HG03520 (cell line): ENCODE measurements at regions not wholly inside any gene's neighbourhood (a gene's known extent, or its start where the extent isn't known, plus 50 kb on each side); places are given as distances from the start of the nearest gene placed in this dataset.

Experiments used
- ATAC-seq: cut with Tn5 transposase; IDR thresholded peaks from one replicate; pipeline ENCODE4 v1.9.1; 2021; ENCODE audit warnings: mild to moderate bottlenecking, moderate library complexity; ENCODE audit not compliant: unreplicated experiment

DNA sequence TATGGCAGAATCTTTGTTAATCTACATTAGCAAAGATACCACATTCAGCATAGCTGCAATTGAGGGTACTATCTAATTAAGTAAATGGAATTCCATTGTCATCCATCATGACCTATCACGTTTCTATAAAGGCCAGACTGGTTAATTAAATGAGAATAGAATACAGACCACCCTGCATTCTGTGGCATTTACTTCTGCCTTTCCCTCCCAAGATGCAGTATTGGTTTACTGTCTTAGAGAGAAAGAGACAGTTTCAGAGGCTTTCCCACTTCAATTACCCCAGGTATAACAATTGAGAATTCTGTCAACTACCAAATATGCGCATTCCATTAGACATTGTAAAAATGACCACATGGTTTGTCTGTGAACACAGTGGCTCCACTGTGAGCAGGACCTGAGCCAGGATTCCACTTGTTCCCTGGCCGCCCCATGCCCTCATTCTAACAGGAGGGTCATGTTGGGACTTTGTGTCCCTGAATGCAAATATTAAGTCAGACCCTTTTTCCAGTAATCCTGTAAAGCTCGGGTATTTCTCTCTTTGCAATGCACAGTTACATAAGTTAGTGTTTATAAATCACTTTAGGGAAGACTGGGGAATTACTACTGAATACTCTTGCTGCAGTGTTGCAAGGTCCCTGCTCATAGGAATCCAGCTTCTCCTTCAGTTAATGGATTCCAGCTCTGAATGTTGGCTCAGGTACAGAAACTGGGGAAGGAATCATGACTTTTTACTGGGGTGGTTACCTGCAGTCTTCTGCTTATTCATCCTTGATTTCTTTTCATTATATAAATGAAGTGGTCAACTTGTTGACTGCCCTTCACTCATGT, 261.0 kb downstream of the PDGFC start:
- ATAC-seq: no peak

DNA sequence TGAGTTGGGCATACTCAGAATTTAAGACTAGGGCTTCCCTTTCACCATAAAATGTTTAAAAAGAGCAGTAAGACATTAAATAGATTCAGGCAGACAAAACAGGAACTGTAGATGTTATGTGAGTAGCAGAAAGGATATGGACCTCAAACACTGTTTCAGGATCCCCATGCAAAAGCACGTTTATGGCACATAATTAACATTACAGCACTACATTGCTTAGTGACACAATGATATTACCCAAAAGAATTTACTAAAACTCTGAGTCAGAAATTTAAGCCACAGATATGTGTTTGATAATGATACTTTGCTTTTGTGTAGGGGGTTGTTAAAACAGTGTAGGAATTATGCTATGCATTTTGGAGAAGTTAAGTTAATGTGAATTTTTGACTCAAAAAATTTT, 266.3 kb downstream of the PDGFC start:
- ATAC-seq: no peak

DNA sequence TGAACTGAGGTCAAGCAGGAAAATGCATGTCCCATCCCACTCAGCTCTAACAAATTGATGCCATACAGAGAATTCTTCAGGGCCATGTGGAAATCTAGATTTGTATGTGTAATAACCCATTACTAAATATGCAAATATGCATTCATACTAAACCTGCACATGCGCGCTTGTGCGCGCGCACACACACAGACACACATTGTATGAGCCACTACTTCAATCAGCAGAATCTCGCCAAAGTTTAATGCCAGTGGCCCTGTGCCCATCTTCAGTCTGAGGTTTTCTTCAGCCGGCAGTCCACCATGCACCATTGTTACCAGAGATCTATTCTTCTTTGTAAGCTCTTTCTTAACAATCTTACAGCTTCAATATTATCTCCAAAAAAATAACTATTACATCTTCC, 276.4 kb downstream of the PDGFC start:
- ATAC-seq: no peak

DNA sequence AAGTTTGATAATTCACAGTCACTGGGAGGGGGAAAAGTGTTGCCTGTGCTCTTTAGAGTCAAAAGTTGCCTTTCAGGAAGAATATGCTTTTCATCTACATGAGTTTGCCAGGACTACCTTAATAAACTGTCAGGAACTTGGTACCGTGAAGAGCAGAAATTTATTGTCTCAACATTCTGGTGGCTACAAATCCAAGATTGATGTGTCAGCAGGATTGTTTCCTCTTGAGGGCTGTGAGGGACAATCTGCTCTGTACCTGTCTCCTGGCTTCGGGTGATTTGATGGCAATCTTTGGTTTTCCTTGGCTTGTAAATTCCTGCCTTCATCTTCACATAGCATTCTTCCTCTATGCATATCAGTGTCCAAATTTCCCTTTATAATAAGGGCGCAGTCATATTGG, 277.2 kb downstream of the PDGFC start:
- ATAC-seq: no peak

DNA sequence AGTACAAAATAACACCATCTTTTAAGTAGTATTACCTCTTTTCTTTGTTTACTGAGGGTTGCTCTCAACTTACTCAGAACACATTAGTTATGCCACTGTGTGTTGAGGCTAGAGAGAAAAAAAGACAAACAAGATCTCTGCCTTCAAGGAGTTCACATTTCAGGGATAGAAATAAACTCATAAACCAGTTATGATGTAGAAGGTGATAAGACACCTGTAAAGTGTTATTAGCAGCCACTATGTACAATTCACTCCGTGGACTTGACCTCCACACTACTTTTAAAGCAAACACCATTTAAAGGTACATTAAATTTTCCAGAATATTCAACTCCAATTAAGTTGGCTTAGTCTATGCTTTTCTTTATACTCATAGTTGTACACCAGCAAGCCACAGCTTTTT, 278.0 kb downstream of the PDGFC start:
- no peak for ATAC-seq

DNA sequence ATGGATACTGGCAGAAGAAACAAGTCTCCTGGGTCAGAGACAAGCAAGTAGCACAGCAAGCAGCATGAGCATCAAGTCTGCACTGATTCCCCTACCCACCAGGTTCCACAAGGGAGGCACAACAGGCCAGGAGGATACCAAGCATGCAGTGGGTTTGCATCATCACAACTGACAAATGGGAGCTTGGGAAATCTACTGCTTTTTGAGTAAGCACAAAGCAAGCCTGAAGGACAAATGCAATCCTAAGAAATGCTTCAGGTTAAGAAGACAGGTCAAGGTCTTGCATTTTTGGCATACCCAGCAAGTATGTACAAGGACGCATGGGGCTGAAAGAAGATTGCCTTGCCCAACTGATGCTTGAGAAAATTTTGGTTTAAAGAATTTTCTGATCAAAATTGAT, 279.6 kb downstream of the PDGFC start:
- ATAC-seq: no peak

DNA sequence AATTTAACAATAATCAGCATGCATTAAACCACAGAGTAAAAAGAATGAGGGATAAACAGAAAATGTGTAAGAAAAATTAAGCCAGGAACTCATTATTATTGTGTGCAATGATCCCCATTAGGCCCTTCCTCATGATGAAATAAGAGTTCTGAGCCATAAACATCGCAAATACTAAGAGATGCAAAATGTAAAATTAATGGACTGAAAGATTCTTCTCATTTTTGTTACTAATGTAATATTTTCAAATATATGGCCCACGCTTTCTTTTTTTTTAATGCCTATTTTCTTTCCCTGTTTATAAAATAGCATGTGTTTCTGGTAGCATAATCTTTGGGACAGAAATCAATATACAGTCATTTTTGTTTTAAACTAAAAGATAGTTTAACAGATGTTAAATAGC, 281.0 kb downstream of the PDGFC start:
- no peak for ATAC-seq

DNA sequence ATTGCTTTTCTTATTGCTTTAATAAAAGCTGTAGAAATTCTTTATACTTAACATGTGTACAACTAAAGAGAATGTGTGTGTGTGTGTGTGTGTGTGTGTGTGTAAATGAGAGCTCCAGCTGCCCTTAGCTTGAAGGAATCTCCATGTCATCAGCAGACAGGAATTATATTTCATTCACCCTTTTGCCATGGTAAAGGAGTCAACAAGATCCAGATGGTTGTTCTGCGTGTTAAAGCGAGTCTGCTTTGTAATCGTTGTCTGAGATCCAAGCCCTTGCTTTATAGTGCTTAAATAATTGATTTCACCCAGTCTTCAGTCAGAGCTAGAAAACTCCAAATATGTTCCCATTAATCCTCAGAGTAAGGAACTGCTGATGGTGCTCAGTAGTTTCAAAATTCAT, 285.5 kb downstream of the PDGFC start:
- ATAC-seq: no peak

DNA sequence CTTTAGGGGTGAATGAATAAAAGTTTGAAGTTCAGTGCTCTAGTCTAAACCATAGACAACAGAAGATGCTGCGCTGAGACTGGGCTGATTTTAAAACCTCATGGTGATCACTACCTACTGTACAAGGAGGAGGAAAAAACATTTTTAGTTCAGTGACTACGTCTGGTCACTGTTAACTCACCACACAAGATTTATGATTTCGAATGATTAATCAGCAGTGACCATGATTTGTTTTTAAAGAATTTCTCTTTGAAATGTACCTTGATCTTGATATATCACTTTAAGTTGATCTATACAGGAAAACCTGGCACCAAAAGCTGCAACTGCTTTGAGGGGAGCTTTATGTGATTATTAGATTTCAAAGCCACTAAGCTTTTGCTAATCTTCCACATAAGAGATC, 286.3 kb downstream of the PDGFC start:
- no peak for ATAC-seq

DNA sequence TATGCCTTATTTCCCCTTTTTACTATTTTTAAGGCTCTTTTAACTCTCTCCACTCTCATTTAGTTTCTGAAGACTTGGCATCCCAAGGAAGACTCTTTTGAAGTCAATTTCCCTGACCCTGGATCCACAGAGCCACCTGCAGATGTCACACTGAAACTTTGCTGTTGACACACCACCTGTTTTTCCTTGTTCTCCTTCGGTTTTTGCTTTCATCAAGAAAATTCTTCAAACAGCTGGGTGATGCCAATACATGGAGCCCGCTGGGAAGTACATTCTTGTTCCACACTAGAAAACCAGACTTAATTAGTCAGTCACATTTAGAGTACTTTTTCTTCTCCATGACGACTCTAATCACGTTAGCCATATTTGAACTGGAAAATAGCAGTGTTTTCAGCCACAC, 293.9 kb downstream of the PDGFC start:
- no peak for ATAC-seq

DNA sequence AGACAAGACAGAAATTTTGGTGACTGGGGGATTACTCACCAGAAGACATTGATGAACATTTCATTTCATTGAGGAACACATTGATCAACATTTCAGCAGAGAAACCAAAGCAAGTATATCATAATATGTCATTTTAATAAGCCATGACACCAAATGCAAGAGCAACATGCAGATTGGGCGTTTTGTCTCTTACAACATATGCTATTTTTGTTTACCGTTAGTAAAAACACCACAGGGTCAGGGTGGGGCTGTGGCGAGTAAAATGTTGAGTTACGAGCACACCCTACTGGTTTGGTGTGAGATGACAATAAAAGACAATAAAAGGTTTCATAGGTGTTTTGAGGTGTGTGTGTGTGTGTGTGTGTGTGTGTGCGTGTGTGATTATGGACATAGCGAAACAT, 294.5 kb downstream of the PDGFC start:
- peak; percentile 87 for ATAC-seq

DNA sequence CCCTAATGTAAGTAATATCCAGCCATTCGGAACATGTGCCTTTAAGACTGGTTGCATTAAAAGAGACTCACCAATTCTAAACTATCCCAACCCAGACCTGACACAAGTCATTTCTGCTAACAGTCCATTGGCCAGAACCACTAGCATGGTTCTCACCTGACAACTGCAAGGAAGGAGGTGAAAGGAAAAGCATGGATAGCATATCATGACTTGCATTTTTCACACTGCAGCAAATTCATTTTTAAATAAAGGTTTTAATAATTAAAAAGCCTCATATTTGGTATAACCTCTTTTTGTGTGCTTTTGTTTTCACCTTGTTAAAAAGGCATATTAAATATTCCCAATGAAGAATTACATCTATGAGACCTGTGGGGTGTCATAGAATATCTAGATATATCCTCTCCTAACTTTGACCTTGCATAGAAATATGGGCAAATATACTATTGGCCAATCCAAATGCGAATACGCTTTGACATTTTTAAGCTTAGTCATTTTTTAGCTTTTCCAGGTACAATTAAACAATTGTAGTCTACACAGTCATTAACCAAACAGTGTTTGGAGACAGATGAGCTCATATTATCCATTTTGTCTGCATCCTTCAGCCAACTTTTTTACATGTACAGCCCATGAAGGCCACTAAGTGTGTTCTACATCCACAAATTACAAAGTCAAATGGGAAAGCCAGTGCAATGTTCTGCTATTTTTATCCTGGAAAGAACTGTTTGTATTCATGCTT, 295.3 kb downstream of the PDGFC start:
- ATAC-seq: no peak

DNA sequence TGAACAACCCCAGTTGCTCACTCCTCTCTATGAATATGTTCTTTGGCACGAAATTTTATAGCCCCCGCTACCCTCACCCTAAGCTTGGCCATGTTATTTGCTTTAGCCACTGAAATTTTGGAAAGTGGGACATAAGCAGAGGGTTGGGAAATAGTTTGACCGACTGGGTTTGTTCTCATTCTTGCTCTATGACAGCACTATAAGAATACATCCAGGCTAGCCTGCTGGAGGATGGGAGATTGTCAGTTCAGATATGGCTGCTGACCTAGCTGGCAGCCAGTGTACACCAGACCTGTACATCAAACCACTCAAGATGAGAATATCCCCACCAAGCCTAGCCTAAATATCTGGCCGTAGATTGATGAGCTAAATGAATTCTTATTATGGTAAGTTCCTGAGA, 298.1 kb downstream of the PDGFC start:
- no peak for ATAC-seq

DNA sequence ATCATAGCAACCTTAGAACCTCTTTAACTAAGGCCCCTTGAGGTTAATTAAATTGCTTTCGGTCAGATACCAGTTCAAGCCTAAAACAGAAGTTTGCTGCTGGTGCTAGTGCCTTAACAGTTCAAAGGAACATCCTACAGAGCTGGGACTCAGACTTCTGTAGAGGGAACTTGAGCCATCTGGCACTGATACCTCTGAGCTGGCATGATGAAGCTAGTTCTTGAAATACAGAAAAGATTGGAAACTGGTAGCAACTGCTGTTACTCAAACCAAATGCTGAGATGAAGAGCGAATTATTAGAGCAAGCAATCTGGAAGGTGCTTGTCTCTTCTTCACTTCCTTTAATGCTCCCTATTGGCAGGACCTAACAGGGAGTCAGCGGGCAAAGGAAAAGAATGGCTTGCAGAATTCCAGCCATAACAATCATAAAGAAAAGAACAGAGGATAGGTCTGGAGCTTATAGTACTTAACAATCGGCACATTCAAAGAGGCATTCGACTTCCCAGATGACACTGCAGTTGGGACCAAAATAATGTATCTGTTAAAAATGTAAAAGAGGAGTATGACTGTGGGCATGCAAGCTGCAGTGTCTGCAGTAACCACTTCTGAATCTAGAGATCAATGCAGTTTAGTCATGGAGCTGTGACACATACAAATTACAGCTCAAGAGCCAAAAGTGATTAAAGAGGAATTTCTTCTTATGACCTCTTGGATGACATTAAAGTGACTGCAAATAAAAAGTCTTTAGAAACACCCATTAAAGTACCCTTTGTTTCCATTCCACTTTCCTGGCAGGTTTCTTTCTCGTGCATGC, 298.9 kb downstream of the PDGFC start:
- ATAC-seq: no peak

DNA sequence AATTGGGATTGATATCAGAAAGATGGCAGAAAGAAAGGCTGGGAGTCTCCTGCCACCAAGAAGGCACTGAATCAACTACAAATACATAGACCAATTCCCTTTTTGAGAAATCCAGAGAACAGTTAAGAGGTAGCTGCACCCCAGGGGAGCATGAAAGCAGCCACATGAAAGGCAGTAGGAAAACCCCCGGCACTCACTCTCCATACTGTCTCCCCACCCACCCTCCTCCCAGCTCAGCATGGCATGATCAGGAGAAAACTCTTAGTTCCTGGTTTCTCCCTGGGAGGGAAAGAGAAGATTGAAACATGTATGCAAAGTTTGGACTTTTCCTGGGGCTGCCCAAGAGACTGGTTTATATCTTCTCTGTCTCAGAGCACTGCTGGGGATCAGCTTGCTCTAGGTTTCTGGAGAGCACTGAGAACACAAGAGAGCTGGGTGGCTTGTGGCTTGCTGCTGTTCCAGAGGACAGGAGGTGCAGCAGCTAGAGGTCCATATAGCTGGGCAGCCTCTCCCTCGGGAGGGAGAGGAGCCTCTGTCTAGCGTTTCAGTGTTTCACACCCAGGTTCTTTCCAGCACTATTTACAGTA, 305.7 kb downstream of the PDGFC start:
- no peak for ATAC-seq

DNA sequence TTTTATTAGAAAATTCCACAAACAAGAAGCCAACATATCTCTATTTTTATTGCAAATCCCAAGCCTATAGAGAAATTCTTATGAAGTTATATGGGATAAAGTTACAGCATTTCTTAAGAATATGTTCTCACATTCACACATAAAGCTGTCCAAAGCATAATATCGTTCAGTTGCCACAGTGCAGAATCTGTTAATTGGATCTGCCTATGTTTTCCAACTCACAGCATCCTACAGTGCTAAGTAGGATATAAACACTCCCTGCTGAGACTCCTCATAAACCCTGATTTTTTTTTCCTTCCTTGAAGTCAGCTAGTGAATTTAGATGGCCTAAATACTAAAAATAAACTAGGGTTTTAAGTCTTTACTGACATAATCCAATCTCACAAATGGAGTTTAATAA, 307.9 kb downstream of the PDGFC start:
- ATAC-seq: no peak

DNA sequence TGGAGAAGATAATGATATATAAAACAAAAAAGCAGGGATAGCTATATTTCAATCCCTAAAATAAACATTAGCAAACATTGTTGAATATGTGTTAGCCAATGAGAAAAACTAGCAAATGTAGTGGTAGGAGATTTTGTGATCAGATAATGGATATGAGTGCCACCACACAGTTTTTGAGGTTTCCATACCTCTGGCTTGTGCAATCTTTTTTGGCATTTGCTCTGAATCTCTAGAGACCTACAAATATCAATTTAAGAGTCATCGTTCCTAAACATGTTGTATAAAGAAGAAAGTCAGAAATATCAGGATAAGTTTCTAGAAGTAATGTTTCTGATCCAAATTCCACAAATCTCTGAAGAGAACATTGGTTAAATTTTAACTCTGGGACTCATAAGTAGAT, 308.7 kb downstream of the PDGFC start:
- no peak for ATAC-seq

DNA sequence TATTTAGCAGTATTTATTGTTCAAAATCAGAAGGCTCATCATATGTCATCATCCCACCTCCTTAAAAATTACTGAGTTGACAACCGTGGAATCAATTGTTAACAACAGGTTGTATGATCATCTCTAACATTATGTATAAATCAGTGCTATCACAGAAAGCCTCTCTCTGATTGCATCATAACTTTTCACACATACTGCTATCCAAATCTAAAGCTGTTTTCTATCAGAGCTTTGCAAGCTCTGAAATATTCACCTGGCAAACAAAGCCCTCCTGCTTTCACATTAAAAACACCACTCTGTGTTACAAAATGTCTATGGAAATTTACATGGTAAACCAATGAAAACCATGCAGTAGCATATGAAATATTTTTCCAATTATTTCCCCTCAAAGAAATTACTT, 310.0 kb downstream of the PDGFC start:
- no peak for ATAC-seq

DNA sequence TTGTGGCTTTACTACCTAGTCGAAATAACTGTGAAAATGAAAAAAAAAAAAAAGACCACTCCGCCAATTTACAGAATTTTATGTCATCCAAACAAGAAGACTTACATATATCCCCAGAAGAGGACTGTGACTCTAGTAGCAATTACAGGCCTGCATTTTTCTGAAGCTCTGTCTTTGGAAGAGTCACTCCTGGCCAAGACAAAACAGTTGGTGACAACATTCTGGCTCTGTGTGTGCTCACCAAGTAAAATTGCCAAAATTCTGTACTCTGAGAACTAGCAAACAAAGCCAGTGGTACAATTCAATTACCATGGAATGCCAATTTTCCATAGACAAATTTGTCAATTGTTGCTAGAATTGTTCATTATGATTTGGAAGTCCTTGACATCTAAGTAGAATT, 311.1 kb downstream of the PDGFC start:
- ATAC-seq: no peak

DNA sequence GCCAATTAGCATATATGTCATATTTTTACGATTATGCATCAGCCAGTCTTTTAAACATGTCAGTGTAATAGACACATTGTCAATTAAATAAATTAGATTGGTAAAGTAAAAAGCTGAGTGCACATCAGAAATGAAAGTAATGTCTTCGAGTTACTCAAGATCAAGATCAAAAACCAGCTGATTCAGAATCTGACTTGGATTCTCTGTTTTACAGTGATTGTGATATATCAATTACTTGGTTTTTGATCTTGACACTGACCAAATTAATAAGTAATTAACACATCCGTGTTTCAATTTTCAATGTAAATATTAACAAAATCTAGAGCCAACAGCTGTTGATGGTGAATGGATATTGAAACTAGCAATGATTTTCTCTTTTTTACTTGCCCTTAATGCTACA, 311.6 kb downstream of the PDGFC start:
- no peak for ATAC-seq

DNA sequence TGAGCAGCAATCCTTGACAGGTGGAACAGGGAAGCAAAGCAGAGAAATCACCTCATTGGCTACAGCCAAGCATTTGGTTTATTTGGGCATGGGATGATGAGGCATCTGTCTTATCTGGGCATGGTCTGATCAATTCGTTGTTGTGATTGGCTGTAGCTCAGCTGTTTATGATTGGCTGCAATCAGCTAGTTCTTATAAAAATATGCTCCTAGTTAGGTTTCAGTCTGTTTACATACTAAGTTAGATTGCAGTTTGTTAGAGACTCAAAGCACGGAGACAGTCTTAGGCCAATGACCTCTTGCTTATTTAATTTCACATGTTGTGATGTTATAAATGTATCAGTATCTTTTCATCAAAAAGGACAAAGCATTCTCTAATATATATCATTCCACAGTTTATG, 312.0 kb downstream of the PDGFC start:
- ATAC-seq: no peak
